ES-I3 (cell line): ENCODE measurements at regions not wholly inside any gene's neighbourhood (a gene's known extent, or its start where the extent isn't known, plus 50 kb on each side); places are given as distances from the start of the nearest gene placed in this dataset.
"Not testable (repeated sequence)": the region's sequence is repeated elsewhere in the genome, so short reads cannot be mapped to it uniquely, and the experiment has no call there.

ENCODE experiments used
- H3K36me3 ChIP-seq: 2 replicates; pipeline ENCODE4 v1.6.1; 2013; ENCODE audit warnings: mild to moderate bottlenecking, low read length, control low read depth, moderate library complexity; ENCODE audit not compliant: insufficient read depth
- H3K4me1 ChIP-seq: 2 replicates; pipeline ENCODE4 v1.6.1; 2013; ENCODE audit warnings: mild to moderate bottlenecking, control low read depth, low read length; ENCODE audit not compliant: insufficient read depth
- H3K9ac ChIP-seq: 2 replicates; pipeline ENCODE4 v1.6.1; 2013; ENCODE audit warnings: low read depth, mild to moderate bottlenecking, low read length, moderate library complexity
- H3K9me3 ChIP-seq: 2 replicates; pipeline ENCODE4 v1.6.1; 2013; ENCODE audit warnings: mild to moderate bottlenecking, low read length, moderate library complexity; ENCODE audit not compliant: control insufficient read depth, insufficient read depth

DNA sequence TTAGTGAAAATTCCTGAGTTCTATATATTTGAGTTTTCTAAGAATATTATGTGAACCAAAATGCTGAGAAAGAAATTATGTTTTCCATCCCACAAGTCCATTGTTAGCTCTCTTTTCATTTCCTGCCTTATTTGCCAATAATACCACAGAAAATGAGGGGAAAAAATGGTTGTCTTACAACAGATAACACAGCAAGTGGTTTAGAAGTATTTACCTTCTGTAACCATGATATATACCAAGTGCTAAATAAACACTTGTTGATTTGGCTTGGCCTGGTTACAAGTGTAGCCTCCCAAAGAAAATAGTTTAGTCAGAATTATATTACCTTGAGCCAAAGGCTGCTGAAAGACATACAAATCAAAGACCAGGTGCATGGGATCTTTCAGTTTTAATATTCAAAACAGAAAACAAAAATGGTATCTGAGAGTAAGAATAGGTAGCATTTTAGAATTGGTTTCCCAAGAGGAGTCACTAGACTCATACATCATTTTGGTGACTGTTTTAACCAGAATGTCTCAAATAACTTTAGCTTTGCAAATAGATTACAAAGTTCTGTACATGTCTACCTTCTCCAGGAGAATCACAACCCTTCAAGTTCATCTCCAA, 439.8 kb upstream of the DYNLRB2 start:
- no peaks in the 10 kb centered on the region; the same call in 1 of the 2 replicates for H3K4me1 ChIP-seq
- no peaks in the 10 kb centered on the region for H3K9me3 ChIP-seq
- H3K36me3 ChIP-seq = no peaks in the 10 kb centered on the region
- no peak overlapping the region for H3K9ac ChIP-seq

DNA sequence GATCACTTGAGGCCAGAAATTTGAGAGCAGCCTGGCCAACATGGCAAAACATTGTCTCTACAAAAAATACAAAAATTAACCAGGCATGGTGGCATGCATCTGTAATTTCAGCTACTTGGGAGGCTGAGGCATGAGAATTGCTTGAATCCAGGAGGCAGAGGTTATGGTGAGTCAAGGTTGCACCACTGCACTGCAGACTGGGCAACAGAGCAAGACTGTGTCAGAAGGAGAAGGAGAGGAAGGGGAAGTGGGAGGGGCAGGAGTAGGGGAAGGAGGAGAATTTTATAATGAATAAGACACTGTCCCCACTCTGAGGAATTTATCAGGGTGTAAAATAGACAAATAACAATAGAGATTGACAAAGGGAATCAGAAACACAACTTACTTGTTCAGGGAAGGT, 440.6 kb upstream of the DYNLRB2 start:
- Histone ChIP-seq H3K9ac (no peak overlapping the region), H3K4me1 (no peaks in the 10 kb centered on the region; the same call in 1 of the 2 replicates), H3K9me3 (no peaks in the 10 kb centered on the region), H3K36me3 (no peaks in the 10 kb centered on the region)

DNA sequence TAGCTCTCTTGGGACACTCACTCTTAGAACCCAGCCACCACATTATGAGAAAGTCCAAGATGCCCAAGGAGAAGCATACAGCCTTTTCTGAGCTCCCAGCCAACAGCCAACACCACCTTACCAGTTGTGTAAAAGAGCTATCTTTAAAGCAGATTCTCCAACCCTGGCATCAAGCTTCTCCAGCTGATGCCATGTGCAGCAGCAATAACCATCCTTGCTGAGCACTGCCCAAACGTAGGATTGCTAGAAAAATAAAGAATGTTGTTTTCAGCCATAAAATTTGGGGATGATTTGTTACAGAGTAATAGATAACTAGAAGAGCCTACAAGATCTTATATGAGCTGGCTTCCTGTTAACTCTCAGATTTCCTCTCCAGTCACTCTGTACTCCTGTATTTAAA, 443.7 kb upstream of the DYNLRB2 start:
- peaks cover 4% of the 10 kb centered on the region for H3K4me1 ChIP-seq
- H3K36me3 ChIP-seq = no peaks in the 10 kb centered on the region
- H3K9me3 ChIP-seq = no peaks in the 10 kb centered on the region
- H3K9ac ChIP-seq = no peak overlapping the region

DNA sequence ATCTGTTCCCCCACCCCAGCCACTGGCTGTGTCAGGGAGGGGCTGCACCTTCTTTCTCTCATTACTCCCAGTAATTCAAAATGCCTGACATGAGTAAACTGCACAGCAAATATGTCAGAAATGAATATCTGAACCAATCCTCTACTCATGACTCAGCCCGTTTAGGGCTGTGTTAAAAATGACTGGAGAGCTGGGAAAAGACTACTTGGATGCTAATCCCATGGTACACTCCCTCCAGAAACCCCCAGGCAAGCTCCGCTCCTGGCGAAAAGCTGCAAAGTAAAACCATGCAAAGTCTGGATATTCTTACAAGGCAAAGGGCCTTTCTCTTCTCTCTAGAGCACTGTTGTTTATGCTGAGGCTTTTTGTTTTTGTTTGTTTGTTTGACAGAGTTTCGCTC, 448.1 kb upstream of the DYNLRB2 start:
- Histone ChIP-seq H3K9me3 (no peaks in the 10 kb centered on the region), H3K4me1 (peaks cover 6% of the 10 kb centered on the region), H3K36me3 (no peaks in the 10 kb centered on the region), H3K9ac (no peak overlapping the region)

DNA sequence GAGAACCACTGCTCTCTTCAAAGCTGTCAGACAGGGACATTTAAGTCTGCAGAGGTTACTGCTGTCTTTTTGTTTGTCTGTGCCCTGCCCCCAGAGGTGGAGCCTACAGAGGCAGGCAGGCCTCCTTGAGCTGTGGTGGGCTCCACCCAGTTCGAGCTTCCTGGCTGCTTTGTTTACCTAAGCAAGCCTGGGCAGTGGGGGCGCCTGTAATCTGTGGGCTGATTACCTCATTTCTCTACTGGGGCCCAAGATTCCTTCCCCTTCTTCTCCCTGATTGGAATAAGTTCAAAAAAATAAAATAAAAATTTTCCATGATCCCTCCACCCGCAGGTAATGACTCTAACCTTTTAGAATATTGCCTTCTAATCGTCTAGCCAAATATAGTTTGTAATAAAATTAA, 449.3 kb upstream of the DYNLRB2 start:
- not testable (repeated sequence) for H3K4me1 ChIP-seq, H3K9ac ChIP-seq, H3K36me3 ChIP-seq, H3K9me3 ChIP-seq

GRCh38 chr16:80085606-80086005, 455.2 kb upstream of the DYNLRB2 start:
- 0 out of 2 replicates have a peak, but pooled peaks cover 3% of the 10 kb centered on the region for H3K4me1 ChIP-seq
- no peak overlapping the region for H3K9ac ChIP-seq
- H3K9me3 ChIP-seq = no peaks in the 10 kb centered on the region
- H3K36me3 ChIP-seq = no peaks in the 10 kb centered on the region

GRCh38 chr16:80084614-80085013, 456.2 kb upstream of the DYNLRB2 start:
- Histone ChIP-seq H3K4me1 (0 out of 2 replicates have a peak, but pooled peaks cover 3% of the 10 kb centered on the region), H3K9ac (no peak overlapping the region), H3K9me3 (no peaks in the 10 kb centered on the region), H3K36me3 (no peaks in the 10 kb centered on the region)

GRCh38 chr16:80084163-80084562, 456.6 kb upstream of the DYNLRB2 start:
- Histone ChIP-seq H3K9me3 (no peaks in the 10 kb centered on the region), H3K9ac (no peak overlapping the region), H3K4me1 (0 out of 2 replicates have a peak, but pooled peaks cover 3% of the 10 kb centered on the region), H3K36me3 (no peaks in the 10 kb centered on the region)

DNA sequence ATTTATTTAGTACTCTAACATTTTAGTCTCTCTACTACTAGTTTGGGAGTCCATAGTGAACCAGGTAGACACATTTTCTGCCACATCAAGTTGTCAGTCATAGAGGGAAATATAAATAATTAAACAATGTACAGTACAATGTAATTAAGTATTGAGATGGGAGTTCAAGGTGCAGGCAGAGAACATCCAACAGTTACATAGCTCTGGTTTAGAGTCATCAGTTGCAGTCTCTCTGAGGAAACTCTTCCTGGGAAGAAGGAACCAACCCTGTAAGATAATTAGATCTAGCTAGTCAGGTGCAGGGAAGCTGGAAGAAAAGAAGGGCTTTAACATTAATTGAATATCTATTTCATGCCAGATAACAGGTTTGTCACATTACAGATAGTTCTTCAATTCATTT, 457.9 kb upstream of the DYNLRB2 start:
- Histone ChIP-seq H3K9me3 (no peaks in the 10 kb centered on the region), H3K36me3 (no peaks in the 10 kb centered on the region), H3K9ac (no peak overlapping the region), H3K4me1 (0 out of 2 replicates have a peak, but pooled peaks cover 3% of the 10 kb centered on the region)

- Histone ChIP-seq H3K4me1 (0 out of 2 replicates have a peak, but pooled peaks cover 3% of the 10 kb centered on the region), H3K36me3 (no peaks in the 10 kb centered on the region), H3K9ac (no peak overlapping the region), H3K9me3 (no peaks in the 10 kb centered on the region)
Observed at GRCh38 chr16:80081846-80082245, 458.9 kb upstream of the DYNLRB2 start.

GRCh38 chr16:80080287-80080851, 460.4 kb upstream of the DYNLRB2 start:
- Histone ChIP-seq H3K9ac (no peak overlapping the region), H3K4me1 (0 out of 2 replicates have a peak, but pooled peaks cover 3% of the 10 kb centered on the region), H3K36me3 (no peaks in the 10 kb centered on the region), H3K9me3 (no peaks in the 10 kb centered on the region)

DNA sequence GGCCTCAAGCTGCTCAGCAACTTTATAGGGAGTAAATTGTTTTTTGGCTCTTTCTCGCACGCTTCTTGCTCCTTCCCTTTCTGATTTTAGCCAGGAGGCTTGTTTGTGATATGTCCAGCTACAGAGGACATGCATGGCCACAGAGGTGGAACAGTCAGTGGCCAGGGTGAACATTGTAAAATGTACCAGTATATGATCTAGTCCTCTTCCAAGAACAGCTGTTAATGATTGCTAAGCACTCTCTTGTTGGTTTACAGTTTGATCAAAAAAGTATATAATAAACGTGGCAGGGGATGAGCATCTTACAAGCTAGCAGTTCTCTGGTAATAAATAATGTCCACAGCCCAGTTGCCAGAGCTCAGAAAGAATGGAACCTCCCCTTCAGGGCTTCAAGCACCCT, 461.7 kb upstream of the DYNLRB2 start:
- Histone ChIP-seq H3K9ac (no peak overlapping the region), H3K36me3 (no peaks in the 10 kb centered on the region), H3K4me1 (no peaks in the 10 kb centered on the region), H3K9me3 (no peaks in the 10 kb centered on the region)

GRCh38 chr16:80077696-80078095, 463.1 kb upstream of the DYNLRB2 start:
- Histone ChIP-seq H3K36me3 (no peaks in the 10 kb centered on the region), H3K4me1 (no peaks in the 10 kb centered on the region; the same call in 1 of the 2 replicates), H3K9ac (no peak overlapping the region), H3K9me3 (no peaks in the 10 kb centered on the region)

GRCh38 chr16:80074329-80074728, 466.5 kb upstream of the DYNLRB2 start:
- Histone ChIP-seq H3K36me3 (no peaks in the 10 kb centered on the region), H3K9me3 (no peaks in the 10 kb centered on the region), H3K4me1 (no peaks in the 10 kb centered on the region; the same call in 1 of the 2 replicates), H3K9ac (no peak overlapping the region)

DNA sequence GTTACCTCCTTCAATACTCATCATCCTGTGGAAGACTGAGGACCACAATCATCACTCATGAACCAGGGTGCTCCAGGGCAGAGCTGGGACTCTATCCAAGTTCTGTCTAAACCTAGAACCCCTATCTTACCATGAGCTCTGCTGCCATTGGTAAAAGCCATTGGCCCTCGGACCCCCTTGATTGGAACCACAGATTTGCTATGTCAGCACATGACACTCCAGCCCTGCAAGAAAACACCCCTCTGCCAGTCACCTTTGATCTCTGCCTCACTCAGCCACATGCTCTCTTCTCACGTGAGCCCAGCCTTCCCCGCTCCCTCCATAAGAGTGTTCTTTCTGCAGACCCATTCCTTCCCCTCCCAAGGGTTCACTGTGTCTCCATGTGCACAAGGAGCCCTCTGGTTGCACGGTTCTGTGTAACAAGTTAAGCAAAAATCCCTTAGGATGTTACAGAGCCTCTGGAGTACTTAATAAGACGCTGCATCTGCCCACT, 468.8 kb upstream of the DYNLRB2 start:
- no peak overlapping the region for H3K9ac ChIP-seq
- H3K9me3 ChIP-seq = no peaks in the 10 kb centered on the region; the same call in 1 of the 2 replicates
- no peaks in the 10 kb centered on the region; the same call in 1 of the 2 replicates for H3K4me1 ChIP-seq
- H3K36me3 ChIP-seq = no peaks in the 10 kb centered on the region
